ENCODE measurements at regions not wholly inside any gene's neighbourhood (a gene's known extent, or its start where the extent isn't known, plus 50 kb on each side); places are given as distances from the start of the nearest gene placed in this dataset.

DNA sequence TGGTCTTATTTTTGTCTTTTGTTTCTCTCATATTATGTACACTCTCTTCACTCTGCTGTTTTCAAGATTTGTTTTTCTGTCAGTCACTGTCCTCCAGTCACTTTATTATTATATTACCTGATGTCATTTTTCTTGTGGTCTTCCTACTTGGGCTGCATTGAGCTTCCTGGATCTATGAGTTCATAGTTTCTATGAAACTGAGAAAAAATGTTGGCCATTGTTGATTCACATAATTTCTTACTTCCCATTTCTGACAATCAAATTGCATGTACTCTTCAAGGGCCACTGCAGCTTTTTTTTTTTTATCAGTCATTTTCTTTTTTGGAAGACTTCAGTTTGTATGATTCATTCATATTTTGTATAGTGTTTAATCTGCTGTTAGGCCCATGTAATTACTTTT is 1180.6 kb upstream of the GBE1 start:
- TF ChIP-seq POLR2AphosphoS5 (IDR thresholded peaks at IDR 0.05): no peak
- no peak for TF ChIP-seq POLR2A (IDR thresholded peaks at IDR 0.05)
- TF ChIP-seq, protein P1, sequence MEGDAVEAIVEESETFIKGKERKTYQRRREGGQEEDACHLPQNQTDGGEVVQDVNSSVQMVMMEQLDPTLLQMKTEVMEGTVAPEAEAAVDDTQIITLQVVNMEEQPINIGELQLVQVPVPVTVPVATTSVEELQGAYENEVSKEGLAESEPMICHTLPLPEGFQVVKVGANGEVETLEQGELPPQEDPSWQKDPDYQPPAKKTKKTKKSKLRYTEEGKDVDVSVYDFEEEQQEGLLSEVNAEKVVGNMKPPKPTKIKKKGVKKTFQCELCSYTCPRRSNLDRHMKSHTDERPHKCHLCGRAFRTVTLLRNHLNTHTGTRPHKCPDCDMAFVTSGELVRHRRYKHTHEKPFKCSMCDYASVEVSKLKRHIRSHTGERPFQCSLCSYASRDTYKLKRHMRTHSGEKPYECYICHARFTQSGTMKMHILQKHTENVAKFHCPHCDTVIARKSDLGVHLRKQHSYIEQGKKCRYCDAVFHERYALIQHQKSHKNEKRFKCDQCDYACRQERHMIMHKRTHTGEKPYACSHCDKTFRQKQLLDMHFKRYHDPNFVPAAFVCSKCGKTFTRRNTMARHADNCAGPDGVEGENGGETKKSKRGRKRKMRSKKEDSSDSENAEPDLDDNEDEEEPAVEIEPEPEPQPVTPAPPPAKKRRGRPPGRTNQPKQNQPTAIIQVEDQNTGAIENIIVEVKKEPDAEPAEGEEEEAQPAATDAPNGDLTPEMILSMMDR (IDR thresholded peaks at IDR 0.05): no peak
- TF ChIP-seq EP300 (IDR thresholded peaks at IDR 0.05): no peak
